ENCODE measurements at regions not wholly inside any gene's neighbourhood (a gene's known extent, or its start where the extent isn't known, plus 50 kb on each side); places are given as distances from the start of the nearest gene placed in this dataset.
"Not testable (repeated sequence)": the region's sequence is repeated elsewhere in the genome, so short reads cannot be mapped to it uniquely, and the experiment has no call there.

DNA sequence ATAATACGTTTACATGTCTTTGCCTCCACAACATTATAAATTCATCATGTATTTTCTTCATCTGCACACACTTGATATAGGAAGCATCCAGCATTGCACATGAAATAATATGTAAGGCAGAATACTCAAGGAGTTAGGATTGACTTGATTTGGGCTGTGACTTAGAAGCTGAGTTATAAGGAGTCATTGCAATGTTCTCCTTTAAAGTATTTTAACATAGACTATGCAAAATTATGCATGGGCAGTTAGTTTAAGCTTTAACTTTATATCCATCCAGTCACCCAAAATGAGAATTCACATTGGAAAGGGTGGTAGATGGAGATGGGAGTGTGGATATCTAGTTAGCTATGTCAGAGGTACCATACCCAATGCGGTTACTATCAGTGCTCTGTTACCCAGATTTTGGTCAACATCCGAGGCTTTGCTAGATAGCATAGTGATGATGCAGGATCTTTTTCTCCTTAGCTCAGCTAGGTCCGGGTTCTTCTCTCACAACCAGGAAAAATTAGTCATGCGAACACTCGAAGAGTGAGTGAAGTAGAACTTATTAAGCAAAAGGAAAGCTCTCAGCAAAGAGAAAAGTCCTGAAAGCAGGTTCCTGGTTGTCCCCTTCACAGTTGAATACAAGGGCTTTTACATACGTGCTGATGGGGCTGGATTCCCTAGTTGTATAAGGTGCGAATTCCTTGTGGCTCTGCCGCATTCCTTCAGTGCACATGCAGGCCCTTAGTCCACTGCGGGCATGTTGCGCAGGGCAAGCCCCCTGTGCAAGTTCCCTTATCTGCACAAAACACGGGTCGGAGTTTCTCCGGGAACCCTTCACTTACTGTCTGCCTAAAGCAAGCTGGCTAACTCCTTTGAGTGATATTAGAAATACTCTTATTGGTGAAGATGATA, 73.1 kb upstream of the FAM20A start:
- Mint-ChIP-seq H3K4me3 (no peak overlapping the region), H3K27me3 (ENCODE audit: low read depth) (peaks cover 9% of the 10 kb centered on the region), H3K27ac (no peak overlapping the region), H3K9me3 (no peaks in the 10 kb centered on the region), H3K4me1 (no peaks in the 10 kb centered on the region), H3K36me3 (ENCODE audit: low read depth) (no peaks in the 10 kb centered on the region)
- TF ChIP-seq, protein P1, sequence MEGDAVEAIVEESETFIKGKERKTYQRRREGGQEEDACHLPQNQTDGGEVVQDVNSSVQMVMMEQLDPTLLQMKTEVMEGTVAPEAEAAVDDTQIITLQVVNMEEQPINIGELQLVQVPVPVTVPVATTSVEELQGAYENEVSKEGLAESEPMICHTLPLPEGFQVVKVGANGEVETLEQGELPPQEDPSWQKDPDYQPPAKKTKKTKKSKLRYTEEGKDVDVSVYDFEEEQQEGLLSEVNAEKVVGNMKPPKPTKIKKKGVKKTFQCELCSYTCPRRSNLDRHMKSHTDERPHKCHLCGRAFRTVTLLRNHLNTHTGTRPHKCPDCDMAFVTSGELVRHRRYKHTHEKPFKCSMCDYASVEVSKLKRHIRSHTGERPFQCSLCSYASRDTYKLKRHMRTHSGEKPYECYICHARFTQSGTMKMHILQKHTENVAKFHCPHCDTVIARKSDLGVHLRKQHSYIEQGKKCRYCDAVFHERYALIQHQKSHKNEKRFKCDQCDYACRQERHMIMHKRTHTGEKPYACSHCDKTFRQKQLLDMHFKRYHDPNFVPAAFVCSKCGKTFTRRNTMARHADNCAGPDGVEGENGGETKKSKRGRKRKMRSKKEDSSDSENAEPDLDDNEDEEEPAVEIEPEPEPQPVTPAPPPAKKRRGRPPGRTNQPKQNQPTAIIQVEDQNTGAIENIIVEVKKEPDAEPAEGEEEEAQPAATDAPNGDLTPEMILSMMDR (IDR thresholded peaks at IDR 0.05; ENCODE audit: unreplicated experiment in 3 of 3): no peak

DNA sequence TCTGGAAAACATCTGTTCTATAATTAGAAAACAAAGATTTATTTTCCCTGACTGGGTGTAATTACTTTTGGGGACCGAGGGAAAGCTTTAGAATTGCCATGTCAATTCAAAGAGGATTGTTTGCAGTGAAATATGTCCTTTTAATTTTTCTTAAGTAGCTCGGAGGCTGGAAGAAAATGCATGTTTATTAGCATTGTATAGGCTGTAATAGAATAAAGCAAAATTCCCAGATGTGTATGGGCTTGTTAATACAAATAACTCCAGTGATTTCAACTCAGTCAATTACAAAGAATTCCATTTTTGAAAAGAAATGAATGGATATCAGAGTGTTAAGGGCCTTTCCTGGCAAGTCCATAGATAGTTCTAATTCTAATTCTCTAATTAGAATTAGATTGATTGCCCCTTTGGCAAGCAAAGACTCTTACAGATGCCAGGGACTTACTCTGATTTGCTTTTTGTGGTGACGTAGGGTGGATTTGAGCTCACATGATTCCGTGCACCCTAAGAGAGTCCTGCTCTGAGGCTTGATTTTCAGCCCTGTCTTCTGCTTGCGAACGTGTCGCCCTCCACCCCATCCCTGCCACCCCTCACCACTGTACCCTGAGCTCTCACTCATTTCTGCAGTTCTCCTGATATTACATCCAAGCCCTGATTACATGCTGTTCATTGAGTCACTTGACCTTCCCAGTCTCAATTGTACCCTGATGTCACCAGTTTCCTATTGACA, 70.0 kb upstream of the FAM20A start:
- TF ChIP-seq, protein P1 (IDR thresholded peaks at IDR 0.05; ENCODE audit: unreplicated experiment in 3 of 3): no peak
- Mint-ChIP-seq H3K27me3 (ENCODE audit: low read depth) (peaks cover 4% of the 10 kb centered on the region), H3K4me1 (no peaks in the 10 kb centered on the region), H3K9me3 (no peaks in the 10 kb centered on the region), H3K27ac (no peak overlapping the region), H3K4me3 (no peak overlapping the region), H3K36me3 (ENCODE audit: low read depth) (no peaks in the 10 kb centered on the region)

DNA sequence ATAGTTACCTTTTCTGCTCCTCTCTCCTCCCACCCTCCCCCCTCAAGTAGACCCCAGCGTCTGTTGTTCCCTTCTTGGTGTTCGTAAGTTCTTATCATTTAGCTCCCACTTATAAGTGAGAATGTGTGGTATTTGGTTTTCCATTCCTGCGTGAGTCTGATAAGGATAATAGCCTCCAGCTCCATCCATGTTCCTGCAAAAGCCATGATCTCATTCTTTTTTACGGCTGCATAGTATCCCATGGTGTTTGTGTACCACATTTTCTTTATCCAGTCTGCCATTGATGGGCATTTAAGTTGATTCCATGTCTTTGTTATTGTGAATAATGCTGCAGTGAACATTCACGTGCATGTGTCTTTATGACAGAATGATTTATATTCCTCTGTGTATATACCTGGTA, 65.3 kb upstream of the FAM20A start:
- not testable (repeated sequence) for H3K27me3 Mint-ChIP-seq (ENCODE audit: low read depth); H3K4me1 Mint-ChIP-seq; H3K36me3 Mint-ChIP-seq (ENCODE audit: low read depth)

DNA sequence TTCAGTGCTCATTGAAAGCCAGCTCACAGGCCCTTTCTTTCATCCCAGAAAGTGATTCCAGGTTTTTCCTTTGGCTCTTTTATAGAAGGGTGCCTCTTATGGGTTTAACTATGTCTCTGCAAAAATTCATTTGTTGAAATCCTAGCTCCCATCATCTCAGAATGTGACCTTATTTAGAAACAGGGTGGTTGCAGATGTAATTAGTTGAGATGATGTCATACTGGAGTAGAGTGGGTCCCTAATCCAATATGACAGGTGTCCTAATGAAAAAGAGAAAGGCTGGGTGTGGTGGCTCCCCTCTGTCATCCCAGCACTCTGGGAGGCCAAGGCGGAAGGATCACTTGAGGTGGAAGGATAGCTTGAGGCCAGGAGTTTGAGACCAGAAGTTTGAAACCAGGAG, 64.2 kb upstream of the FAM20A start:
- Mint-ChIP-seq H3K9me3 (peaks cover 3% of the 10 kb centered on the region), H3K4me1 (no peaks in the 10 kb centered on the region), H3K27ac (no peak overlapping the region), H3K4me3 (no peak overlapping the region), H3K27me3 (ENCODE audit: low read depth) (peaks cover 4% of the 10 kb centered on the region), H3K36me3 (ENCODE audit: low read depth) (peaks cover 3% of the 10 kb centered on the region)
- TF ChIP-seq, protein P1 (IDR thresholded peaks at IDR 0.05; ENCODE audit: unreplicated experiment in 3 of 3): no peak

More for the DNA sequence above, 65.3 kb upstream of the FAM20A start:
- not testable (repeated sequence) for H3K4me3 Mint-ChIP-seq, H3K9me3 Mint-ChIP-seq, H3K27ac Mint-ChIP-seq

DNA sequence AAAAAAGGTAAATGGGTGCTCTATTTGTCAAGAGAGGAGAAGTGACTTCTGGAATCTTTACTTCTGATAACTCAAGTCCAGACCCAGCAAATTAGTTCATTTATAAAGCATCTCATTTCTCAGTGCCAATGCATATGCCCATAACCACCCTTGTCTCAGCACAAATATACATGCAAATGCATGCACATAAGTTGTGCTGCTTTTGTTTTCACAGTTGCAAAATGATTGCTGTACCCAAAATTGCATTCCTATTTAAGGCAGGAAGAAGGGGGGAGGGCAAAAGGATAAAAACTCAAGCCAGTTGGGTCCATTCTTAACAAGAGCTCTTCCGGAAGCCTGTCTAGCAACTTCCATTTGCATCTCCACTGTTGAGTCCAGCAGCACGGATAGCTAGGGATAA, 61.3 kb upstream of the FAM20A start:
- TF ChIP-seq, protein P1 (IDR thresholded peaks at IDR 0.05; ENCODE audit: unreplicated experiment in 3 of 3): no peak
- Mint-ChIP-seq H3K27me3 (ENCODE audit: low read depth) (peaks cover 10% of the 10 kb centered on the region), H3K4me3 (no peak overlapping the region), H3K9me3 (peaks cover 3% of the 10 kb centered on the region), H3K27ac (no peak overlapping the region), H3K4me1 (peaks cover 19% of the 10 kb centered on the region), H3K36me3 (ENCODE audit: low read depth) (peaks cover 3% of the 10 kb centered on the region)

DNA sequence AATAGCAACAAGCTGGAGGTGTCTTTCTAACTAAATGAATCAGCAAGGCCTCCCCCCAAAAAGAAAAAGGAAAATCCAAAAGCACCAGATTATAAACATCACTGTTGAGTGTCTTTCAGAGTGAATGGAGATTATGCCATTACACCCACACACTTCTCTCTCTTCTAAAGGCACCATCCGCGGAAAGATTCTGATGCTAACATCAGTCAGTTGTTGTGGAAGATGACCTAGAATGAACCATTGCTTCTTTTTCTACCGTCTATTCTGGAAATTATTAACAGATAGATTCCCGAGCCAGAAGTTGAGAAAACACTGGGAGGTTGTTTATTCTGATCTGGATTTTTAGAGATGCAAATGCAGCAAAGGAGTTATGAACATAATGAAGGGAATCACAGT, 60.9 kb upstream of the FAM20A start:
- peaks cover 24% of the 10 kb centered on the region for H3K4me1 Mint-ChIP-seq
- peaks cover 3% of the 10 kb centered on the region for H3K9me3 Mint-ChIP-seq
- H3K4me3 Mint-ChIP-seq: no peak overlapping the region
- peaks cover 3% of the 10 kb centered on the region for H3K36me3 Mint-ChIP-seq (ENCODE audit: low read depth)
- H3K27me3 Mint-ChIP-seq (ENCODE audit: low read depth): peaks cover 10% of the 10 kb centered on the region
- TF ChIP-seq, protein P1 (IDR thresholded peaks at IDR 0.05; ENCODE audit: unreplicated experiment in 3 of 3): no peak
- no peak overlapping the region for H3K27ac Mint-ChIP-seq
